ENCODE measurements at regions not wholly inside any gene's neighbourhood (a gene's known extent, or its start where the extent isn't known, plus 50 kb on each side); places are given as distances from the start of the nearest gene placed in this dataset.

- Histone ChIP-seq H3K27me3 (ENCODE audit: control insufficient read depth in 3 of 3, insufficient read depth in 3 of 3, low read length in 2 of 3) (no peaks in the 10 kb centered on the region), H3K4me1 (ENCODE audit: control insufficient read depth in 5 of 5, insufficient read depth in 5 of 5, low read length in 5 of 5) (peaks cover 0 to 45% (median 13%) of the 10 kb centered on the region in 5 donors), H3K4me3 (no peak overlapping the region), H3K27ac (ENCODE audit: low read depth in 1 of 2, low read length in 1 of 2) (no peak overlapping the region), H3K9ac (ENCODE audit: insufficient read depth in 1 of 2, low read length in 2 of 2) (no peak overlapping the region), H3K9me3 (ENCODE audit: control insufficient read depth in 4 of 4, insufficient read depth in 3 of 4, low read length in 3 of 4) (no peaks in the 10 kb centered on the region), H3K36me3 (ENCODE audit: control insufficient read depth in 4 of 4, insufficient read depth in 4 of 4, low read length in 4 of 4) (no peaks in the 10 kb centered on the region)
- no peak for ATAC-seq (ENCODE audit: insufficient read depth, low FRiP score)
- WGBS, 2 donors: 97 to 98% methylated on average over 2 of the region's 2 CpGs
- TF ChIP-seq CTCF (IDR thresholded peaks at IDR 0.05; ENCODE audit: control extremely low read depth, extremely low read depth): no peak
- DNase-seq: no peak
These were observed 117.0 kb upstream of the SYT6 start for GRCh38 chr1:114270718-114271117.

- WGBS, 2 donors: 82 to 91% methylated on average over 2 of the region's 2 CpGs
- Histone ChIP-seq H3K27me3 (ENCODE audit: control insufficient read depth in 3 of 3, insufficient read depth in 3 of 3, low read length in 2 of 3) (no peaks in the 10 kb centered on the region), H3K9me3 (ENCODE audit: control insufficient read depth in 4 of 4, insufficient read depth in 3 of 4, low read length in 3 of 4) (no peaks in the 10 kb centered on the region), H3K4me1 (ENCODE audit: control insufficient read depth in 5 of 5, insufficient read depth in 5 of 5, low read length in 5 of 5) (peaks cover 0 to 42% (median 13%) of the 10 kb centered on the region in 5 donors), H3K4me3 (no peak overlapping the region), H3K27ac (ENCODE audit: low read depth in 1 of 2, low read length in 1 of 2) (no peak overlapping the region), H3K36me3 (ENCODE audit: control insufficient read depth in 4 of 4, insufficient read depth in 4 of 4, low read length in 4 of 4) (no peaks in the 10 kb centered on the region), H3K9ac (ENCODE audit: insufficient read depth in 1 of 2, low read length in 2 of 2) (no peak overlapping the region)
- no peak for ATAC-seq (ENCODE audit: insufficient read depth, low FRiP score)
- TF ChIP-seq CTCF (IDR thresholded peaks at IDR 0.05; ENCODE audit: control extremely low read depth, extremely low read depth): no peak
- DNase-seq: peak; percentile 16 to 85 (median 80)
These were observed 116.6 kb upstream of the SYT6 start for GRCh38 chr1:114270282-114270681.

- Histone ChIP-seq H3K27ac (ENCODE audit: low read depth in 1 of 2, low read length in 1 of 2) (no peak overlapping the region), H3K27me3 (ENCODE audit: control insufficient read depth in 3 of 3, insufficient read depth in 3 of 3, low read length in 2 of 3) (no peaks in the 10 kb centered on the region), H3K36me3 (ENCODE audit: control insufficient read depth in 4 of 4, insufficient read depth in 4 of 4, low read length in 4 of 4) (no peaks in the 10 kb centered on the region), H3K9me3 (ENCODE audit: control insufficient read depth in 4 of 4, insufficient read depth in 3 of 4, low read length in 3 of 4) (no peaks in the 10 kb centered on the region), H3K4me1 (ENCODE audit: control insufficient read depth in 5 of 5, insufficient read depth in 5 of 5, low read length in 5 of 5) (peaks cover 0 to 34% (median 8%) of the 10 kb centered on the region in 5 donors), H3K4me3 (no peak overlapping the region), H3K9ac (ENCODE audit: insufficient read depth in 1 of 2, low read length in 2 of 2) (no peak overlapping the region)
- no peak for TF ChIP-seq CTCF (IDR thresholded peaks at IDR 0.05; ENCODE audit: control extremely low read depth, extremely low read depth)
- 84 to 87% methylated on average over 2 of the region's 2 CpGs for WGBS, 2 donors
- DNase-seq (no peak), ATAC-seq (ENCODE audit: insufficient read depth, low FRiP score) (no peak)
These were observed 115.9 kb upstream of the SYT6 start for GRCh38 chr1:114269539-114269938.

- H3K27ac ChIP-seq (ENCODE audit: low read depth in 1 of 2, low read length in 1 of 2): no peak overlapping the region
- no peaks in the 10 kb centered on the region for H3K27me3 ChIP-seq (ENCODE audit: control insufficient read depth in 3 of 3, insufficient read depth in 3 of 3, low read length in 2 of 3)
- no peaks in the 10 kb centered on the region for H3K36me3 ChIP-seq (ENCODE audit: control insufficient read depth in 4 of 4, insufficient read depth in 4 of 4, low read length in 4 of 4)
- ATAC-seq (ENCODE audit: insufficient read depth, low FRiP score) (no peak), DNase-seq (no peak)
- H3K4me1 ChIP-seq (ENCODE audit: control insufficient read depth in 5 of 5, insufficient read depth in 5 of 5, low read length in 5 of 5): peaks cover 0 to 4% (median 0%) of the 10 kb centered on the region in 5 donors
- no peaks in the 10 kb centered on the region for H3K9me3 ChIP-seq (ENCODE audit: control insufficient read depth in 4 of 4, insufficient read depth in 3 of 4, low read length in 3 of 4)
- no peak overlapping the region for H3K4me3 ChIP-seq
- no peak for TF ChIP-seq CTCF (IDR thresholded peaks at IDR 0.05; ENCODE audit: control extremely low read depth, extremely low read depth)
- no peak overlapping the region for H3K9ac ChIP-seq (ENCODE audit: insufficient read depth in 1 of 2, low read length in 2 of 2)
- 85 to 88% methylated on average over 3 of the region's 3 CpGs for WGBS, 2 donors
These were observed 109.7 kb upstream of the SYT6 start for GRCh38 chr1:114263343-114263742.
